Suprapubic skin (tissue), 4 donors: ENCODE measurements at regions not wholly inside any gene's neighbourhood (a gene's known extent, or its start where the extent isn't known, plus 50 kb on each side); places are given as distances from the start of the nearest gene placed in this dataset.

Experiments used
- DNase-seq, 2 donors: peaks; one replicate each; pipeline ENCODE4 v3.0.0-alpha.2; 2019; ENCODE audit warnings: low spot score in 2 of 2
- H3K27ac ChIP-seq: fragments of 200-600 bp; sonication (generic); one replicate; pipeline ENCODE4 v1.5.1; 2019
- H3K27me3 ChIP-seq: fragments of 200-600 bp; sonication (generic); one replicate; pipeline ENCODE4 v1.5.1; 2019
- H3K36me3 ChIP-seq: fragments of 200-600 bp; sonication (generic); one replicate; pipeline ENCODE4 v1.5.1; 2019
- H3K4me1 ChIP-seq: fragments of 200-600 bp; sonication (generic); one replicate; pipeline ENCODE4 v1.5.1; 2019
- H3K4me3 ChIP-seq: fragments of 200-600 bp; sonication (generic); one replicate; pipeline ENCODE4 v1.5.1; 2019; ENCODE audit warnings: mild to moderate bottlenecking
- H3K9me3 ChIP-seq: fragments of 200-600 bp; sonication (generic); one replicate; pipeline ENCODE4 v1.5.1; 2019
- EP300 ChIP-seq: sonication (generic); formaldehyde crosslinking; IDR thresholded peaks from one replicate; pipeline ENCODE4 v1.6.1; 2017; ENCODE audit warnings: antibody characterized with exemption
- POLR2A ChIP-seq, 2 donors: fragments of 450-650 bp; IDR thresholded peaks; one replicate each; pipeline ENCODE4 v1.6.1; 2017; ENCODE audit warnings: antibody characterized with exemption in 2 of 2, mild to moderate bottlenecking in 2 of 2, moderate library complexity in 2 of 2
- POLR2AphosphoS5 ChIP-seq, 3 donors: sonication (generic); formaldehyde crosslinking; IDR thresholded peaks; one replicate each; pipeline ENCODE4 v1.6.1; 2017; ENCODE audit warnings: antibody characterized with exemption in 3 of 3
- whole genome bisulfite sequencing: methylation state at CpG from one replicate; pipeline ENCODE4 v1.1.5; 2018; 5-methylcytosine and 5-hydroxymethylcytosine counted together
- TF ChIP-seq, protein P1 (sequence below), 2 donors: fragments of 200-600 bp in 1 of 2; fragments of 450-650 bp in 1 of 2; sonication (generic) in 1 of 2; IDR thresholded peaks; one replicate each; pipeline ENCODE4 v1.5.1; 2016 to 2019; ENCODE audit warnings: antibody characterized with exemption in 2 of 2, mild to moderate bottlenecking in 1 of 2, moderate library complexity in 1 of 2

DNA sequence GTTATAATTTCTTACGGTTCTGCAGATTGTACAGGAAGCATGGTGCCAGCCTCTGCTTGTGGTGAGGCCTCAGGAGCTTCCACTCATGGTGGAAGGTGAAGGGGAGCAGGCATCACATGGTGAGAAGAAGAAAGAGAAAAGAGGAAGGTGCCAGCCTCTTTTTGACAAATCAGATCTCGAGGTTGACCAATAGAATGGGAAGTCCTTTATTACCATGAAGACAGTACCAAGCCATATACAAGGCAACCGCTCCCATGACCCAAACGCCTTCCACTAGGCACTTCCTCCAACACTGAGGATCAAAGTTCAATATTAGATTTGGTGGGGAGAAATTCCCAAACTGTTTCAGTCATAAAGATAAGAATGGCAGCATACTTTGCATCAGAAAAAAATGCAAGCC is 502.8 kb downstream of the GLRX3 start:
- peaks cover 7% of the 10 kb centered on the region for H3K9me3 ChIP-seq
- TF ChIP-seq, protein P1, sequence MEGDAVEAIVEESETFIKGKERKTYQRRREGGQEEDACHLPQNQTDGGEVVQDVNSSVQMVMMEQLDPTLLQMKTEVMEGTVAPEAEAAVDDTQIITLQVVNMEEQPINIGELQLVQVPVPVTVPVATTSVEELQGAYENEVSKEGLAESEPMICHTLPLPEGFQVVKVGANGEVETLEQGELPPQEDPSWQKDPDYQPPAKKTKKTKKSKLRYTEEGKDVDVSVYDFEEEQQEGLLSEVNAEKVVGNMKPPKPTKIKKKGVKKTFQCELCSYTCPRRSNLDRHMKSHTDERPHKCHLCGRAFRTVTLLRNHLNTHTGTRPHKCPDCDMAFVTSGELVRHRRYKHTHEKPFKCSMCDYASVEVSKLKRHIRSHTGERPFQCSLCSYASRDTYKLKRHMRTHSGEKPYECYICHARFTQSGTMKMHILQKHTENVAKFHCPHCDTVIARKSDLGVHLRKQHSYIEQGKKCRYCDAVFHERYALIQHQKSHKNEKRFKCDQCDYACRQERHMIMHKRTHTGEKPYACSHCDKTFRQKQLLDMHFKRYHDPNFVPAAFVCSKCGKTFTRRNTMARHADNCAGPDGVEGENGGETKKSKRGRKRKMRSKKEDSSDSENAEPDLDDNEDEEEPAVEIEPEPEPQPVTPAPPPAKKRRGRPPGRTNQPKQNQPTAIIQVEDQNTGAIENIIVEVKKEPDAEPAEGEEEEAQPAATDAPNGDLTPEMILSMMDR (IDR thresholded peaks at IDR 0.05) = no peak
- no peak for TF ChIP-seq POLR2A (IDR thresholded peaks at IDR 0.05)
- no peak for TF ChIP-seq POLR2AphosphoS5 (IDR thresholded peaks at IDR 0.05)
- TF ChIP-seq EP300 = no peak
- no peak overlapping the region for H3K4me3 ChIP-seq
- H3K4me1 ChIP-seq = no peaks in the 10 kb centered on the region
- 84% methylated on average over 4 of the region's 4 CpGs for WGBS
- peaks cover 9% of the 10 kb centered on the region for H3K27me3 ChIP-seq
- H3K36me3 ChIP-seq = no peaks in the 10 kb centered on the region
- H3K27ac ChIP-seq = no peak overlapping the region
- no peak for DNase-seq

DNA sequence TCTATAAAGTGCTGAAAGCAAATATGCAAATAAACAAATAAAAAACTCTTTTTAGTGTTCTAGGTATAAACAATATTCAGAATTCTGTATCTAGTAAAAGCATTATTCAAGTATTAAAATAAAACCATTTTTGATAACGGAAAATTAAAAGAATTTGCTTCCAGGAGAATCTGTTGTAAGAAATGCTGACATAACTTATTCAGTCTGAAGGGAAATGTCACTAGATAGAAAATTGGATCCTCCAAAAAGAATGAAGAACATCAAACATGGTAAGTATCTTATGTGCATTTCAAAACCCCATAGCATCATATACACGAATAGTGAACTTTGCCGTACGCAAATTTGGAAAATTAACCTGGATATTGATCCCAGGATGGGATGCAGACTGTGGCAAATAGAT is 506.7 kb downstream of the GLRX3 start:
- DNase-seq = no peak
- no peak overlapping the region for H3K4me3 ChIP-seq
- H3K27me3 ChIP-seq = no peaks in the 10 kb centered on the region
- H3K36me3 ChIP-seq = no peaks in the 10 kb centered on the region
- TF ChIP-seq EP300 = no peak
- H3K9me3 ChIP-seq = no peaks in the 10 kb centered on the region
- 90% methylated on average over 4 of the region's 4 CpGs for WGBS
- no peaks in the 10 kb centered on the region for H3K4me1 ChIP-seq
- no peak overlapping the region for H3K27ac ChIP-seq

DNA sequence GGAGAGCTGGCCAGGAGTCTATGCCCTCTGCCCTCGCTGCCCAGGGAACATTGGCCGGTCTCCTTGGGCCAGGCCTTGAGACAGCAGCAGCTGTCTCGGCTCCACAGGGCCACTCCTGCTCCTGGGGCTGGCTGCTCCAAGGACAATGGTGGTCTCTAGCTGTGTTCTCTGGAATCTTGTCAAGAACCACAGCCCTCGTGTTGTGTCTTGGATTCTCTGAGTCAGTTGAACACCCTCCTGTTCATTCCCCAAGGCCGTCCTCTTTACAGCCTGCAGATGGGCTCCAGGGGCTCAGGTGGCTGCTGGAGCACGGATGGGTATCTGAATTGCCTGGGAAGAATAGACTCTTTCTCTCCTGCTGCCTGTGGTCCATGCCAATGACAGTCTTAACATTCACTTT is 511.1 kb downstream of the GLRX3 start:
- no peaks in the 10 kb centered on the region for H3K9me3 ChIP-seq
- no peak for DNase-seq
- H3K4me3 ChIP-seq = no peak overlapping the region
- 79% methylated on average over 5 of the region's 6 CpGs for WGBS
- H3K27ac ChIP-seq = no peak overlapping the region
- H3K36me3 ChIP-seq = no peaks in the 10 kb centered on the region
- no peaks in the 10 kb centered on the region for H3K27me3 ChIP-seq
- TF ChIP-seq EP300 = no peak
- H3K4me1 ChIP-seq = no peaks in the 10 kb centered on the region

DNA sequence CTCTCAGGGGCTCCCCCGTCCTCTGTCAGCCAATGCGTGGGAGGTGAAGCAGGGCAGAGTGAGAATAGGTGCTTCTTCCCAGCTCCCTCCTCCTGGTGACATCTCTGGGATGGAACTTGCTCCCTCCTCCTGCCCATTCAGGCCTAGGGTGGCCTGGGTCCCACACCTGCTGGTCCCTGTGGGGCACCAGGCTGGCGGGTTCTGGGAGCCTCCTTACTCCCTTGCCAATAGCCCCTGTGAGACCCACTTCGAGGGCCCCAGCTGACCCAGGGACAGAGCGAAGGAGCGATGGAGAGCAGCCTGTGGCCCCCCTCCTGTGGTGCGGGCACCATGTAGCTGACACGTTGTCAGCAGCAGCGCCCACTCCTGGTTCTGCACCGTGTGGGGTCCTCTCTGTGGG is 512.6 kb downstream of the GLRX3 start:
- DNase-seq = no peak
- Histone ChIP-seq H3K4me1 (no peaks in the 10 kb centered on the region), H3K4me3 (no peak overlapping the region), H3K36me3 (no peaks in the 10 kb centered on the region), H3K27me3 (no peaks in the 10 kb centered on the region), H3K27ac (no peak overlapping the region), H3K9me3 (no peaks in the 10 kb centered on the region)
- TF ChIP-seq POLR2A (IDR thresholded peaks at IDR 0.05) (no peak), POLR2AphosphoS5 (IDR thresholded peaks at IDR 0.05) (no peak), EP300 (no peak)
- TF ChIP-seq, protein P1 (IDR thresholded peaks at IDR 0.05) = no peak
- 75% methylated on average over 7 of the region's 10 CpGs for WGBS

DNA sequence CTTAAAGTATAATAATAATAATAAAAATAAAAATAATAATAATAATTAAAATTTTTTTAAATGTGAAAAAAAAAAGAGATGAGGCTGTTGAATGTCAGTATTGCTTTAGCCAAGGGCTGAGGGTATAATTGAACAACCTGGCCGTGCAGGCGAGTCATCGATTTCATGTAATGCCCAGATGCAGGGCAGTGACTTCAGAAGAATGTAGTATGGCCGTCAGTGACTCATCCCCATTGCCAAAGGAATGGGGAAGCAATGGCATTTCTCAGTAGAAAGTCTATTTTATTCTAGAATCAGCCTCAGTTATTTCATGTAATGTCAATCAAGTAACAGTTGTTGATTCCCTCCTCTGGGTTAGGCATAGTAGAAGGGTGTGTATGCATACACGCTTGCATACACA is 516.4 kb downstream of the GLRX3 start:
- no peak overlapping the region for H3K4me3 ChIP-seq
- H3K27me3 ChIP-seq = peaks cover 4% of the 10 kb centered on the region
- H3K27ac ChIP-seq = no peak overlapping the region
- H3K9me3 ChIP-seq = no peaks in the 10 kb centered on the region
- no peaks in the 10 kb centered on the region for H3K4me1 ChIP-seq
- TF ChIP-seq POLR2A (IDR thresholded peaks at IDR 0.05) = no peak
- TF ChIP-seq, protein P1 (IDR thresholded peaks at IDR 0.05) = no peak
- TF ChIP-seq EP300 = no peak
- TF ChIP-seq POLR2AphosphoS5 (IDR thresholded peaks at IDR 0.05) = no peak
- WGBS = 94% methylated on average over 5 of the region's 5 CpGs
- H3K36me3 ChIP-seq = no peaks in the 10 kb centered on the region
- no peak for DNase-seq

DNA sequence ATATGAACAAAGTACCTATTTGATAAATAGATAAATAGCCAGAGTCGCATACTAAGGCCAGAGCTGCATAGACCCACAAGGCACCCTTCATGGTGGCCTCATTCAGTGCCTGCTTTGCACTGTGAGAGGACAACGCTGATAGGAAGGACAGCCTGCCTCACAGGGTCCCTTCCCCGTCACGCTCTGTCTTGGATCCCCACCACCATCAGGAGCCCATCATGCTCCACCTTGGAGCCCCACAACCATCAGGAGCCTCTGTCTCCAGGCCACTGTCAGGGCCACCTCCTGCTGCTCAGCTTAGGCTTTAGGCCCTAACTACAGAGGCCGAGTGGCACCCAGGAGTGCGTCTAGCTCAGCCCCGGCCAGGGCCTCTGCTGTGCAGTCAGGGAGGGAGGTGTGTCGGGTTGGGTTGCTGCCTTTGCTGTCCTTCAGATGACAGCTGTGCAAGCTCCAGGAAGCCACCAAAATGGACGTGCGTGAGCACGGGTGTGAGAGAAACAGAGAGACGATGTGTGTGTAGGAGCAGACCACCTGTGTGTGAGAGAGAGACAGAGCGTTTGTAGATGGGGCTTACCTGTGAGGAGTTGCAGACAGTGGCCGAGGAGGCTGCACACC is 516.9 kb downstream of the GLRX3 start:
- Histone ChIP-seq H3K27ac (no peak overlapping the region), H3K9me3 (no peaks in the 10 kb centered on the region), H3K36me3 (no peaks in the 10 kb centered on the region), H3K4me3 (no peak overlapping the region), H3K27me3 (peaks cover 4% of the 10 kb centered on the region), H3K4me1 (no peaks in the 10 kb centered on the region)
- TF ChIP-seq, protein P1 (IDR thresholded peaks at IDR 0.05) = no peak
- TF ChIP-seq POLR2AphosphoS5 (IDR thresholded peaks at IDR 0.05) (no peak), EP300 (no peak), POLR2A (IDR thresholded peaks at IDR 0.05) (no peak)
- WGBS = 91% methylated on average over 14 of the region's 14 CpGs
- DNase-seq = no peak
